WI38 (cell line): ENCODE measurements at regions not wholly inside any gene's neighbourhood (a gene's known extent, or its start where the extent isn't known, plus 50 kb on each side); places are given as distances from the start of the nearest gene placed in this dataset.

Source experiments
- H3K4me3 ChIP-seq: 2 replicates; pipeline ENCODE4 v1.5.1; 2011; ENCODE audit warnings: low read depth, mild to moderate bottlenecking, control low read depth, low read length
- TF ChIP-seq, protein P1 (sequence below): IDR thresholded peaks from 2 replicates; pipeline ENCODE4 v1.5.1; 2012; ENCODE audit warnings: low read depth, mild to moderate bottlenecking, control low read depth, low read length

- no peak overlapping the region for H3K4me3 ChIP-seq
- TF ChIP-seq, protein P1, sequence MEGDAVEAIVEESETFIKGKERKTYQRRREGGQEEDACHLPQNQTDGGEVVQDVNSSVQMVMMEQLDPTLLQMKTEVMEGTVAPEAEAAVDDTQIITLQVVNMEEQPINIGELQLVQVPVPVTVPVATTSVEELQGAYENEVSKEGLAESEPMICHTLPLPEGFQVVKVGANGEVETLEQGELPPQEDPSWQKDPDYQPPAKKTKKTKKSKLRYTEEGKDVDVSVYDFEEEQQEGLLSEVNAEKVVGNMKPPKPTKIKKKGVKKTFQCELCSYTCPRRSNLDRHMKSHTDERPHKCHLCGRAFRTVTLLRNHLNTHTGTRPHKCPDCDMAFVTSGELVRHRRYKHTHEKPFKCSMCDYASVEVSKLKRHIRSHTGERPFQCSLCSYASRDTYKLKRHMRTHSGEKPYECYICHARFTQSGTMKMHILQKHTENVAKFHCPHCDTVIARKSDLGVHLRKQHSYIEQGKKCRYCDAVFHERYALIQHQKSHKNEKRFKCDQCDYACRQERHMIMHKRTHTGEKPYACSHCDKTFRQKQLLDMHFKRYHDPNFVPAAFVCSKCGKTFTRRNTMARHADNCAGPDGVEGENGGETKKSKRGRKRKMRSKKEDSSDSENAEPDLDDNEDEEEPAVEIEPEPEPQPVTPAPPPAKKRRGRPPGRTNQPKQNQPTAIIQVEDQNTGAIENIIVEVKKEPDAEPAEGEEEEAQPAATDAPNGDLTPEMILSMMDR = no peak
Measured at GRCh38 chr3:182620723-182621434, 172.4 kb upstream of the ATP11B start.

GRCh38 chr3:182621435-182622240 is 171.7 kb upstream of the ATP11B start:
- TF ChIP-seq, protein P1 = no peak
- no peak overlapping the region for H3K4me3 ChIP-seq

DNA sequence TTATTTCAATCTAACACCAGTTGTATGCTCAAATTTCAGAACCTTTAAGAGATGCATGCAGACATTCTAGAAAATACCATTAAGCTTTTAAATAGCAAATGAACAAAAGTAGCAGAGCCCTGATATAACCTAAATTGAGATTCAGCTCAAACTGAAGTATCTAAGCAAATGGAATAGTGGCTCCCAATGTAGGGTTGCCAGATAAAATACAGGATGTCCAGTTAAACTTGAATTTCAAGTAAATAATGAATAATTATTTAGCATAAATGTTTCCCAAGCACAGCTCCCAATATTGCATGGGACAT is 171.1 kb upstream of the ATP11B start:
- H3K4me3 ChIP-seq = no peak overlapping the region
- TF ChIP-seq, protein P1 = no peak

DNA sequence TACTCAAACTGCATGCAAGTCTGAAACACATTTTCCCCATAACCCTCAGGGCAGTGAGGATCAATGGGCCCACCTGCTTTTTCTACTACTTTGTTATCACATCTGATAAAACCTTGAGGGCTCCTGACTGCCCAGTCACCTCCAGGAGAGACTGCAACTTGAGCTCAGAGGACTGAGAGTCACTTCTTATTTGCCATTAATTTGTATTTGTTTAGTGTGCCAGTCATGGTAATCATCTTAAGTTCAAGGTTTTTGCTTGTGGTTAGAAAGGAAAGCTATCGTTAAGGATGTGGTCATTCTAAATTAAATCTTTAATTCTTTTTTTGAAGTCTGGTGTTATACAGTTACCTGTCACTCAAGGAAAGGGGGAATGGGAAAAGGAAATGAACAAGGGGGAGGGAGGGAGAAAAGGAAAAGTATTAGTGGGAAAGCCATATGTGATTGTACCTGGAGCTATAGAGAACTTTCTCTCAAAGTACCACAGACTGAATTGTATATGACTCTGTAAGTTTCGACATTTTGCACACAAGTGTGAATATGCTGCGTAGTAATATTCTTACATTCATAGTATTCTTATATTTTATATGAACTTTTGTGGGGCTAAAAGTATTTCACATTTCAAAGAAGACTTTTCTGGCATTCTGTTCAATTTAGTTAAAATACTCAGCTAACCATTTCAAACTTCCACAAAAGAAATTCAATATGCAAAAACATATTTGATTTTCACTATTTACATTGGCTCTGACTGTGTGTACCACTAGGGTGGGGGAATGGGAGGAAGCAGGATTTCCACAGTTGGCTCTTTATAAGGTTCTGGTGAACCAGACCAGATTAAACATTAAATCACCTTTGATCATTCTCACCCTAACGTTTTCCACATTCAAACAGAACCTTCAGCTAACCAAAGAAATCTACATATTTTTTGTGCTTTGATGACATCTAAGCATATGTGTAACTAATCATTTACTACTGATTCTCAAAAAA is 166.5 kb upstream of the ATP11B start:
- TF ChIP-seq, protein P1 = no peak
- no peak overlapping the region for H3K4me3 ChIP-seq

GRCh38 chr3:182628531-182628930 is 164.8 kb upstream of the ATP11B start:
- H3K4me3 ChIP-seq = no peak overlapping the region
- TF ChIP-seq, protein P1 = no peak

- TF ChIP-seq, protein P1 = no peak
Measured at GRCh38 chr3:182629521-182629920, 163.8 kb upstream of the ATP11B start.

More at GRCh38 chr3:182629521-182629920, 163.8 kb upstream of the ATP11B start:
- H3K4me3 ChIP-seq = no peak overlapping the region
